Osteoblast (primary cell): ENCODE measurements at regions not wholly inside any gene's neighbourhood (a gene's known extent, or its start where the extent isn't known, plus 50 kb on each side); places are given as distances from the start of the nearest gene placed in this dataset.

Experiments used
- DNase-seq: peaks from one replicate; pipeline ENCODE4 v3.0.0; 2011; ENCODE audit warnings: low spot score, mixed read lengths; ENCODE audit not compliant: insufficient read length; ENCODE audit errors: missing footprints
- H2AFZ ChIP-seq: 2 replicates; pipeline ENCODE4 v1.6.0; 2011; ENCODE audit warnings: mild to moderate bottlenecking, low read length
- H3K27ac ChIP-seq: 2 replicates; pipeline ENCODE4 v1.5.1; 2011; ENCODE audit warnings: mild to moderate bottlenecking, low read depth, low read length, moderate library complexity
- H3K27me3 ChIP-seq: 2 replicates; pipeline ENCODE4 v1.6.0; 2012; ENCODE audit warnings: mild to moderate bottlenecking, control low read depth, inconsistent platforms, low read length, moderate library complexity; ENCODE audit not compliant: insufficient read depth
- H3K36me3 ChIP-seq: 2 replicates; pipeline ENCODE4 v1.5.1; 2011; ENCODE audit warnings: mild to moderate bottlenecking, low read length, control low read depth, moderate library complexity; ENCODE audit not compliant: insufficient read depth
- H3K4me1 ChIP-seq: 2 replicates; pipeline ENCODE4 v1.5.1; 2011; ENCODE audit warnings: mild to moderate bottlenecking, low read length, control low read depth, moderate library complexity; ENCODE audit not compliant: insufficient read depth
- H3K4me2 ChIP-seq: 2 replicates; pipeline ENCODE4 v1.6.0; 2011; ENCODE audit warnings: mild to moderate bottlenecking, low read length; ENCODE audit not compliant: insufficient read depth
- H3K4me3 ChIP-seq: fragments of 200-600 bp; sonication (generic); 3 replicates; pipeline ENCODE4 v1.5.1; 2012; ENCODE audit warnings: mild to moderate bottlenecking, low read length, inconsistent platforms; ENCODE audit not compliant: insufficient read depth
- H3K79me2 ChIP-seq: 2 replicates; pipeline ENCODE4 v1.6.0; 2012; ENCODE audit warnings: mild to moderate bottlenecking, low read length, control low read depth, inconsistent platforms; ENCODE audit not compliant: insufficient read depth
- H3K9me3 ChIP-seq: 2 replicates; pipeline ENCODE4 v1.5.1; 2011; ENCODE audit warnings: low read depth, low read length, control low read depth
- H4K20me1 ChIP-seq: 2 replicates; pipeline ENCODE4 v1.6.0; 2012; ENCODE audit warnings: mild to moderate bottlenecking, low read length, control low read depth; ENCODE audit not compliant: insufficient read depth
- TF ChIP-seq, protein P1 (sequence below): IDR thresholded peaks from 2 replicates; pipeline ENCODE4 v1.5.1; 2011; ENCODE audit warnings: mild to moderate bottlenecking, low read depth, low read length, moderate library complexity; ENCODE audit errors: extremely low read depth

- Histone ChIP-seq H2AFZ (no peak overlapping the region), H3K27me3 (no peaks in the 10 kb centered on the region), H3K4me2 (no peak overlapping the region), H3K79me2 (no peaks in the 10 kb centered on the region), H3K9me3 (no peaks in the 10 kb centered on the region), H4K20me1 (no peaks in the 10 kb centered on the region), H3K27ac (no peak overlapping the region), H3K4me3 (no peak overlapping the region), H3K4me1 (peaks cover 4% of the 10 kb centered on the region), H3K36me3 (no peaks in the 10 kb centered on the region)
- no peak for DNase-seq
- TF ChIP-seq, protein P1, sequence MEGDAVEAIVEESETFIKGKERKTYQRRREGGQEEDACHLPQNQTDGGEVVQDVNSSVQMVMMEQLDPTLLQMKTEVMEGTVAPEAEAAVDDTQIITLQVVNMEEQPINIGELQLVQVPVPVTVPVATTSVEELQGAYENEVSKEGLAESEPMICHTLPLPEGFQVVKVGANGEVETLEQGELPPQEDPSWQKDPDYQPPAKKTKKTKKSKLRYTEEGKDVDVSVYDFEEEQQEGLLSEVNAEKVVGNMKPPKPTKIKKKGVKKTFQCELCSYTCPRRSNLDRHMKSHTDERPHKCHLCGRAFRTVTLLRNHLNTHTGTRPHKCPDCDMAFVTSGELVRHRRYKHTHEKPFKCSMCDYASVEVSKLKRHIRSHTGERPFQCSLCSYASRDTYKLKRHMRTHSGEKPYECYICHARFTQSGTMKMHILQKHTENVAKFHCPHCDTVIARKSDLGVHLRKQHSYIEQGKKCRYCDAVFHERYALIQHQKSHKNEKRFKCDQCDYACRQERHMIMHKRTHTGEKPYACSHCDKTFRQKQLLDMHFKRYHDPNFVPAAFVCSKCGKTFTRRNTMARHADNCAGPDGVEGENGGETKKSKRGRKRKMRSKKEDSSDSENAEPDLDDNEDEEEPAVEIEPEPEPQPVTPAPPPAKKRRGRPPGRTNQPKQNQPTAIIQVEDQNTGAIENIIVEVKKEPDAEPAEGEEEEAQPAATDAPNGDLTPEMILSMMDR, result no peak
Observed at GRCh38 chr11:81005595-81005994, 1564.8 kb upstream of the TENM4 start.

DNA sequence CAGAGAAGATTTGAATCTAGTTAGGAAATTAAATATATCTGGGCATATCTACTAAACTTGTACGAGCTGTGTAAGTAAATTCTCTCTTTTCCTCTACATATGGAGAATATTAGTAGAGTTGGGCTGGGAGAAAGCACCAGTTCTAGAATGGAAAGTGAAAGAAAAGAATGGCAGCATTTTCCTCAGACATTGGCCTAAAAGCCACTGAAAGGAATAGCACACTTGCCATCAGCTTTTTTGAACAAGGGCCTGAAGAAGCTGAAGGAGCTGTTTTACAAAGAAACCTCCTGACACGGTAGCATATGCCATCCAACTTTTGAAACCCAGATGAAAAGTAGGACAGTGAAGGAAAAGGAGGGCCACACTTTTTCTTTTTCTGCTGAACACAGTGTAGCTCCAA lies 1563.7 kb upstream of the TENM4 start:
- Histone ChIP-seq H3K27ac (no peak overlapping the region), H3K4me2 (no peak overlapping the region), H3K9me3 (no peaks in the 10 kb centered on the region), H4K20me1 (no peaks in the 10 kb centered on the region), H3K4me3 (no peak overlapping the region), H2AFZ (no peak overlapping the region), H3K36me3 (no peaks in the 10 kb centered on the region), H3K79me2 (no peaks in the 10 kb centered on the region), H3K27me3 (no peaks in the 10 kb centered on the region), H3K4me1 (peaks cover 4% of the 10 kb centered on the region)
- TF ChIP-seq, protein P1, result no peak
- no peak for DNase-seq

DNA sequence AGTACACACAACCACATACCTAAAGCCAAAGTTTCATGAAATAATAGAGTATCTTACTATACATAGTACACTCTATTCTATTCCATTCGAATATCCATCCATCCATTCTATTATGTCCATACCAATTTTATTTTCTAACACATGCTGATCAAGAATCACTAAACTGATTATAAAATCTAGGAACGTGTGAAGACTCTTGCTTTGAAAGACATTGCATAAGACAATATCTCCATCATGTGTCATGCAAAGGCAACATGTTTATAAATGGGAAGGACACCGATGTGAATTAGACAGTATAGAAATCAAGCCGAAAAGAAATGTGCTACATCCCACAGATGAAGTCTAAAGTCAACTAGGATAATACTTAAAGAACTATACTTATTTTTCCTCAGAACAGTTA lies 1561.5 kb upstream of the TENM4 start:
- no peak for DNase-seq
- H3K4me1 ChIP-seq, result peaks cover 4% of the 10 kb centered on the region
- H3K4me2 ChIP-seq, result no peak overlapping the region
- H3K79me2 ChIP-seq, result no peaks in the 10 kb centered on the region
- TF ChIP-seq, protein P1, result no peak
- H3K36me3 ChIP-seq, result no peaks in the 10 kb centered on the region
- H2AFZ ChIP-seq, result no peak overlapping the region
- no peak overlapping the region for H3K27ac ChIP-seq
- no peaks in the 10 kb centered on the region for H3K27me3 ChIP-seq
- H3K4me3 ChIP-seq, result no peak overlapping the region
- no peaks in the 10 kb centered on the region for H4K20me1 ChIP-seq
- H3K9me3 ChIP-seq, result no peaks in the 10 kb centered on the region

DNA sequence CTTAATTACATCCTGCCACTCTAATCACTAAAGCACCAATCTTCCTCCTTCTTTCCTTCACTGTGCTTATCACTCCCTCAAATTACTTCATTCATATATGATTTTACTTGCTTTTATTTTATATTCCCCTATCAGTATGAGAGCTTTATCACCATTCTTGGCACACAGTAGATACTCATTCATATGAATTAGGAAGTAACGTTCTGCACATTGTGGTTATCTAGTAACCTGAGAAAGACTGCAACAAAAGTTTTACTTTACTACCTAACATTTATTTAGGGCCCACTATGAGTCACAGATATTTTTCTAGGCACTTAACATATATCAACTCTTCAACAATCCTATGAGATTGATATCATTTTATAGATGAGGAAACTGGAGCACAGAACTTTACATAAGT lies 1559.9 kb upstream of the TENM4 start:
- TF ChIP-seq, protein P1, result no peak

More for the DNA sequence above, 1559.9 kb upstream of the TENM4 start:
- DNase-seq, result no peak
- Histone ChIP-seq H2AFZ (no peak overlapping the region), H3K4me3 (no peak overlapping the region), H3K27ac (no peak overlapping the region), H3K4me2 (no peak overlapping the region), H3K4me1 (peaks cover 1% of the 10 kb centered on the region), H3K79me2 (no peaks in the 10 kb centered on the region), H3K27me3 (no peaks in the 10 kb centered on the region), H3K36me3 (no peaks in the 10 kb centered on the region), H4K20me1 (no peaks in the 10 kb centered on the region), H3K9me3 (no peaks in the 10 kb centered on the region)
